ENCODE measurements at regions not wholly inside any gene's neighbourhood (a gene's known extent, or its start where the extent isn't known, plus 50 kb on each side); places are given as distances from the start of the nearest gene placed in this dataset.

DNA sequence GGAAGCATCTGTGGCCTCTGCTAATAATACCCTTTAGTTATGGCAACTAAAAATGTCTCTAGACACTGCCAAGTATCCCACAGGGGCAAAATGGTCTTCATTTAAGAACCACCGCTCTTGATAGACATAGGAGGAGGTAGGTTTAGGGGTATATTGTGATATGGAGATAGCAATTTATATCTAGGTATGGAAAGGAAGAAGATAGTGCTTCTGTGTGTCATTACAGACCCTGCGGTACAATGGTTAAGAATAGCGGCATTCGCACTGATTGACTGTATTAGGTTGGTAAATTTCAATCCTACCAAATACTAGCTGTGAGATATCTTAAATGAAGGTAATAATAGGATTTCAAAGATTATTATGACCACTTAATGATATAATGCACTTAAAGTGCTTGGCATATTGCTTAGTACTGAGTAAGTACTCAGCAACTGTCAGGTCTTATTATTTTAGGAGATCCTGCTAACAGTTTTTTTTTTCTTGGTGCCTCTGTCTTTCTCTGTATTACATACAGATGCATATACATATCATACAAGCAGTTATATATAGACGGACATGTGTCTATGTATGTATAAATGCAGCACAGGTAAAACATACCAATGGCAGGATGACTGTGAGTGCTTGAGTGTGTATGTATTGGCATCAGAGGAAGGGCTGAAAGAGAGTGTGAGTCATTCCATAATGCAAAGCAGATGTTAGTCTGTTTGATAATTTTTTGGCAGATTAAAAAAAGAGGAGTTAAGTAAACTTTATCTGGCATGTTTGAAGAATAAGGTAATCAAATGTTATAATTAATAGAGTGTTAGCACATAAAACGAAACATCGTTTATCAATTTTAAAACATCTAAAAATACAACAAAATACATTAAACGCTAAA lies 50.0 kb upstream of the ITGB8 start:
- Histone ChIP-seq H3K4me1 (no peaks in the 10 kb centered on the region), H3K4me3 (no peak overlapping the region), H3K27me3 (replicated peaks in 1 of 7) (no peaks in the 10 kb centered on the region), H3K27ac (no peak overlapping the region), H3K36me3 (no peaks in the 10 kb centered on the region), H3K9me3 (no peaks in the 10 kb centered on the region)
- WGBS, 5 donors, result 67 to 89% (median 79%) methylated on average over 8 of the region's 8 CpGs
- intact Hi-C loops (cut with DNase I; ENCODE audit: low total_unique reads), result no loop called here
- no peak for DNase-seq
- TF ChIP-seq POLR2A (IDR thresholded peaks at IDR 0.05), result no peak
- TF ChIP-seq, protein P1, sequence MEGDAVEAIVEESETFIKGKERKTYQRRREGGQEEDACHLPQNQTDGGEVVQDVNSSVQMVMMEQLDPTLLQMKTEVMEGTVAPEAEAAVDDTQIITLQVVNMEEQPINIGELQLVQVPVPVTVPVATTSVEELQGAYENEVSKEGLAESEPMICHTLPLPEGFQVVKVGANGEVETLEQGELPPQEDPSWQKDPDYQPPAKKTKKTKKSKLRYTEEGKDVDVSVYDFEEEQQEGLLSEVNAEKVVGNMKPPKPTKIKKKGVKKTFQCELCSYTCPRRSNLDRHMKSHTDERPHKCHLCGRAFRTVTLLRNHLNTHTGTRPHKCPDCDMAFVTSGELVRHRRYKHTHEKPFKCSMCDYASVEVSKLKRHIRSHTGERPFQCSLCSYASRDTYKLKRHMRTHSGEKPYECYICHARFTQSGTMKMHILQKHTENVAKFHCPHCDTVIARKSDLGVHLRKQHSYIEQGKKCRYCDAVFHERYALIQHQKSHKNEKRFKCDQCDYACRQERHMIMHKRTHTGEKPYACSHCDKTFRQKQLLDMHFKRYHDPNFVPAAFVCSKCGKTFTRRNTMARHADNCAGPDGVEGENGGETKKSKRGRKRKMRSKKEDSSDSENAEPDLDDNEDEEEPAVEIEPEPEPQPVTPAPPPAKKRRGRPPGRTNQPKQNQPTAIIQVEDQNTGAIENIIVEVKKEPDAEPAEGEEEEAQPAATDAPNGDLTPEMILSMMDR (IDR thresholded peaks at IDR 0.05 in 8 of 11, conservative IDR thresholded peaks at IDR 0.05 in 3 of 11), result no peak
- TF ChIP-seq POLR2AphosphoS5 (IDR thresholded peaks at IDR 0.05), result no peak
